ENCODE measurements at regions not wholly inside any gene's neighbourhood (a gene's known extent, or its start where the extent isn't known, plus 50 kb on each side); places are given as distances from the start of the nearest gene placed in this dataset.

GRCh38 chr1:184298440-184299405 is 88.1 kb upstream of the C1orf21 start:
- TF ChIP-seq EZH2 (IDR thresholded peaks at IDR 0.05; ENCODE audit: low read depth): no peak
- TF ChIP-seq, protein P1, sequence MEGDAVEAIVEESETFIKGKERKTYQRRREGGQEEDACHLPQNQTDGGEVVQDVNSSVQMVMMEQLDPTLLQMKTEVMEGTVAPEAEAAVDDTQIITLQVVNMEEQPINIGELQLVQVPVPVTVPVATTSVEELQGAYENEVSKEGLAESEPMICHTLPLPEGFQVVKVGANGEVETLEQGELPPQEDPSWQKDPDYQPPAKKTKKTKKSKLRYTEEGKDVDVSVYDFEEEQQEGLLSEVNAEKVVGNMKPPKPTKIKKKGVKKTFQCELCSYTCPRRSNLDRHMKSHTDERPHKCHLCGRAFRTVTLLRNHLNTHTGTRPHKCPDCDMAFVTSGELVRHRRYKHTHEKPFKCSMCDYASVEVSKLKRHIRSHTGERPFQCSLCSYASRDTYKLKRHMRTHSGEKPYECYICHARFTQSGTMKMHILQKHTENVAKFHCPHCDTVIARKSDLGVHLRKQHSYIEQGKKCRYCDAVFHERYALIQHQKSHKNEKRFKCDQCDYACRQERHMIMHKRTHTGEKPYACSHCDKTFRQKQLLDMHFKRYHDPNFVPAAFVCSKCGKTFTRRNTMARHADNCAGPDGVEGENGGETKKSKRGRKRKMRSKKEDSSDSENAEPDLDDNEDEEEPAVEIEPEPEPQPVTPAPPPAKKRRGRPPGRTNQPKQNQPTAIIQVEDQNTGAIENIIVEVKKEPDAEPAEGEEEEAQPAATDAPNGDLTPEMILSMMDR (conservative IDR thresholded peaks at IDR 0.05): no peak
